22Rv1 (cell line): ENCODE measurements at regions not wholly inside any gene's neighbourhood (a gene's known extent, or its start where the extent isn't known, plus 50 kb on each side); places are given as distances from the start of the nearest gene placed in this dataset.

Source experiments
- H3K27ac ChIP-seq: fragments of 450-650 bp; 2 replicates; pipeline ENCODE4 v1.5.1; 2017
- ZFX ChIP-seq: fragments of 450-650 bp; IDR thresholded peaks from 2 replicates; pipeline ENCODE4 v1.6.1; 2017; ENCODE audit warnings: antibody characterized with exemption, borderline replicate concordance
- TF ChIP-seq, protein P1 (sequence below): fragments of 450-650 bp; IDR thresholded peaks from 2 replicates; pipeline ENCODE4 v1.5.1; 2017; ENCODE audit warnings: mild to moderate bottlenecking

DNA sequence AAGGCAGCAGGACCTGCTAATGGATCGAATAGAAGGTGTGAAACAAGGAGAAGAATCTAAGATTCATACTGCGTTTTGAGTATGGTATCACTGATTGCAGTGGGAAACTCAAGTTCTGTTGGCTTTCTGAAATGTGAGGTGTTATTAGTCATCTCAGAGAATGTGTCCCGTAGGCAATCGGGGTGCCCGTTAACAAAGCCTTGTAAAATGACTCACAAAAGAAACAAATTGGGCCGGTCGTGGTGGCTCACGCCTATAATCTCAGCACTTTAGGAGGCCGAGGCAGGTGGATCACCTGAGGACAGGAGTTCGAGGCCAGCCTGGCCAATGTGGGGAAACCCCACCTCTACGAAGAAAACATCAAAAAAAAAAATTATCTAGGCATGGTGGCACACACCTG lies 118.2 kb upstream of the C7orf33 start:
- no peak for TF ChIP-seq ZFX
- TF ChIP-seq, protein P1, sequence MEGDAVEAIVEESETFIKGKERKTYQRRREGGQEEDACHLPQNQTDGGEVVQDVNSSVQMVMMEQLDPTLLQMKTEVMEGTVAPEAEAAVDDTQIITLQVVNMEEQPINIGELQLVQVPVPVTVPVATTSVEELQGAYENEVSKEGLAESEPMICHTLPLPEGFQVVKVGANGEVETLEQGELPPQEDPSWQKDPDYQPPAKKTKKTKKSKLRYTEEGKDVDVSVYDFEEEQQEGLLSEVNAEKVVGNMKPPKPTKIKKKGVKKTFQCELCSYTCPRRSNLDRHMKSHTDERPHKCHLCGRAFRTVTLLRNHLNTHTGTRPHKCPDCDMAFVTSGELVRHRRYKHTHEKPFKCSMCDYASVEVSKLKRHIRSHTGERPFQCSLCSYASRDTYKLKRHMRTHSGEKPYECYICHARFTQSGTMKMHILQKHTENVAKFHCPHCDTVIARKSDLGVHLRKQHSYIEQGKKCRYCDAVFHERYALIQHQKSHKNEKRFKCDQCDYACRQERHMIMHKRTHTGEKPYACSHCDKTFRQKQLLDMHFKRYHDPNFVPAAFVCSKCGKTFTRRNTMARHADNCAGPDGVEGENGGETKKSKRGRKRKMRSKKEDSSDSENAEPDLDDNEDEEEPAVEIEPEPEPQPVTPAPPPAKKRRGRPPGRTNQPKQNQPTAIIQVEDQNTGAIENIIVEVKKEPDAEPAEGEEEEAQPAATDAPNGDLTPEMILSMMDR = no peak

DNA sequence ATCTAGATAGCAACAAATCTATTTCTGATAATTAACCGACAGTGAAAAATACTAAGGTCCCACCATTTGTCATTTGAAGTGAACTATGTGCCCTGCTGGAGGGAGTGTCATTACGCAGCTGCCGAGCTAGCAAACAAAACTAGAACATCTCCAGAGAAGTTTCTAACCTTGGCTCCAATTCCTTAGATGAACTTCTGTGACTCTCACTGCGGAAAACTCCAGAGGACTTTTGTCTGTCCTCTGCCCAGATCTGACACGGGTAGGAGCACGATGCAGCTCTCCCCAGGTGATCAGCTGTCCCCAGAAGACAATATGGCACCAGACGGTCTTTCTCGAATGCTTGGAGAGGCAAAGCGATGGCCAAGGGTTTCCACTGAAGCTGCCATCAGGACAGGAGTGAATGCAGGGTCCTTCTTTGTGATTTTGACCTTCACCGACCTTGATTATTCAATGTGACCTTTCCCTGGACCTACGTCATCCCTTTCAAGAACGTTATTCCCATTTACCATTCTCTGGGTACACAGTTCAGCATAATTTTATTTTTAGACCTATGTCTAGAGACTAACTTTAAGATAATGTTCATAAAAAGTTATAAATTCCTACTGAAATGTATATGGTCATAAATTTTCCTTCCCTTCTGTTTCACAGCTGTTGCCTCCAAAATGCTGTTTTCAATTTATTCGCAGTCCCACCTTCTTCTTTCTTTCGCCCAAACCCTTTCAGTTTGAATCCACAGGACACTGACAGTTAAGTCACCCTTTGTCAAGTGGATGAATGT lies 116.7 kb upstream of the C7orf33 start:
- no peak overlapping the region for H3K27ac ChIP-seq
- no peak for TF ChIP-seq ZFX
- TF ChIP-seq, protein P1 = no peak

More for the DNA sequence above, 118.2 kb upstream of the C7orf33 start:
- no peak overlapping the region for H3K27ac ChIP-seq

DNA sequence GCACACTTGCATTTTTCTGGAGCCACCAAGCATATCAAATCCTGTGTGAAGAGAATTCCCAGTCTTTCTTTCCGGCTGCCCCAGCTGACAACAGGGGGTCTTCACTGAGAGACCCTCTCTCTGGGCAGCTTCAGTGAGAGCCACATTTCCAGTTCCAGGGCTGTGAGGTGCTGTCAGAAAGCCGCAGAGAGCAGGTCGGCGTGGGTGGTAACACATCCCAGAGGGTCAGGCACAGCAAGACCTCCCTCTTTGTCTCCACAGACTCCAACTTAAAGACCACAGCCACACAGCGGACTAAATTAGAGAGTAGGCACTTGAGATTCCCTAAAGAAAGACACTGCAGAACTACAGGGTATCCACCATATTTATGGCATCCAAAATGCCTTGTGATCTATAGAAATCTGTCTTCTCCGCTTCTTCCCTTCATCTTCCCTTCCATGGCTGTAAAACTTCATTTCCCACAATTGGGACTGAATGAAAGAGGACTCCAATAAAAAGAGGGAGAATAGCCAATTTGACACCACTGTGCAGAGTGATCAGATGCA lies 116.0 kb upstream of the C7orf33 start:
- TF ChIP-seq, protein P1 = no peak
- H3K27ac ChIP-seq = no peak overlapping the region

DNA sequence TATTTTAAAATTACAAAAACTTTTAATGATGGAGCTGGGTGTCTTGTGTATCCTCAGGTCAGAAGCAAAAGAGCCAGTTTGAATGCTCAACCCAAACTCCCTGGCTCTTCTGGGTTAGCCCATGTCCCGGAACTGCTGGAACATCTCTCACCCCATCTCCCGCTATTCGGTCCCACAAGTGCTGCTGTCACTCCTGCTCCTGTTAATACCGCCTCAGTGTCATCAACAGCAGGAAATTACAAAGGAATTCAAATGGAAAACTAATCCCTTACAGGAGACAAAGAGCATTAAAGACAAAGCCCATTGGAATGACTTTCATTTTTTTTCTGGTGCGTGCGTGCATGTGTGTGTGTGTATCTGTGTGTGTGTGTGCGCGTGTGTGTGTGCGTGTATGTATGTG lies 112.0 kb upstream of the C7orf33 start:
- H3K27ac ChIP-seq = no peak overlapping the region
- no peak for TF ChIP-seq ZFX
- TF ChIP-seq, protein P1 = no peak

DNA sequence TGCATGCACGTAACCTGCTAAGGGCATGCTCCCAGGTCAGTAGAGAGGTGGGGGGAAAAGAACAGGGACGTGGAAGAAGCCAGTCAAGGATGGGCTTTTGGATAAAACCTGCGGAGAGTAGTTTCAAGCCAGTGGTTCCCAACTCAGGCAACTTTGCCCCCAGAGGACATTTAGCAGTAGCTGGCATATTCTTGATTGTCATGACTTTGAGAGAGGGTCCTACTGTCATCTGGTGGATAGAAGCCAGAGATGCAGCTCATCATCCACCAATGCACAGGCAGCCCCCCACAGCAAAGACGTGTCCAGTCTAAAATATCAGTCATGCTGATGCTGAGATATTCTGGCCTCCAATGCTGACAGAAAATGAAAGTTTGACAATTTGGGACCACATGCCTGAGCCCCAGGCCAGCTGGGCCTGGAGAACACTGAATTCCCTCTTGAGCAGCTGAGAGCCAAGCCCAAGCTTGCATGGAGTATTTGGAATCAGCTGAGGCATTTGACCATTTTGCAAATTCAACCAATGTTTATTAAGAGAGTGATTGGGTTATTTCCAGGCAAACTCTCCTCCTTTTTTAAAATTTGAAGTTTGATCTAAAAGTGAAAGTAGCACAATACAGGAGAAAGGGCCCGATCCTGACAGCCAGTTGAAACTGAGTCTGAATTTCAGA lies 110.0 kb upstream of the C7orf33 start:
- no peak overlapping the region for H3K27ac ChIP-seq
- no peak for TF ChIP-seq ZFX

DNA sequence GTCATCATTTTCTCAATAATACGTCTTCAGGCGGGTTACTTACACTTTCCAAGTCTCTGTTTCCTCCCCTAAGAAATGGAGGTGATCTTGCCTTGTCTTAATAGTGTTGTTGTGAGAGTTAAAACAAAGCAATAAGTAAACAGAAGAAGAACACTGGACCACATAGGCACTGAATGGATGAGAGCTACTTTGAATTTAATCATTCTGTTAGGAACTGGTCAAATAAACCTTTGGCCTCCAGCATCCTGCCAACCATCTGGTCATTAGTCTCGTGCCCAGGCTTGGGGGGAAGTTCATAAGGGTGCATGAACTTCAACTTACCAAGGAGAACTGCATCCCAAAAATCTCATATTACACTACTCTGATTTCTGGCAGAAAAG lies 109.4 kb upstream of the C7orf33 start:
- TF ChIP-seq ZFX = no peak
- TF ChIP-seq, protein P1 = no peak

DNA sequence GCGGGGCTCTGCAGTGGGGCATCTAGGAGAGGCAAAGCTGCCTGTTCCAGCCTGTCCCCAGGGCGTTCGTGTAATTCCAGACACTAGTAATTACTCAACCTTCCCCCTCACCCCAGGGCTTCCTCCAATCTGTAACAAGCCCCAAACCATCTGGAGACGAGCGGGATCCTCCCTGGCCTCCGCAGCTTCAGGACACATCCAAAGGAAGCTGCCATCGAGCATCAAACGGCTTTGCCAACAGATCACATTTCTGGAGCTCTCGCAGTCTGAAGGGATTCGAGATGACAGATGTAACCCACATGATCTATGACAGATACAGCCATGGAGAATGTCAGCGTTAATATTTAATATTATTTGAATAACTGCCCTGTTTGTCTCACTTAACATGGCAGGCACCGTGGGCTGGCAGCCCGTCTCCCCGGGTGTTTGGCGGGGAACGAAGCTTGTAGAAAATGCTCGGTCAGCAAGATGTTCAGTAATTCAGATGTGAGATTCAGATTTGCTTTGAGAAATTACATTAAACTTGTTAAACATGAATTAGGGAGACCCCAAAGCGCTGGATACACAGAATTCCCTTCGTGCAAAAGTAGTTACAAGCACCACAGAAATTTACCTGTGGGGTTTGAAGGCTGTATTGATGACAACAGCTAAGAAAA lies 108.5 kb upstream of the C7orf33 start:
- no peak overlapping the region for H3K27ac ChIP-seq

More for the DNA sequence above, 109.4 kb upstream of the C7orf33 start:
- H3K27ac ChIP-seq = no peak overlapping the region

More for the DNA sequence above, 108.5 kb upstream of the C7orf33 start:
- TF ChIP-seq, protein P1 = no peak
- no peak for TF ChIP-seq ZFX
